Stimulated activated CD4-positive, alpha-beta T cell treated with anti-CD3 and anti-CD28 coated beads, TNF-alpha, amount 100 ng/mL, for 4 hours (primary cell): ENCODE measurements at regions not wholly inside any gene's neighbourhood (a gene's known extent, or its start where the extent isn't known, plus 50 kb on each side); places are given as distances from the start of the nearest gene placed in this dataset.

Experiments used
- DNase-seq, 3 experiments: peaks; one replicate each; pipeline ENCODE4 v3.0.0-alpha.2; 2020; ENCODE audit warnings: low read depth in 3 of 3

GRCh38 chr2:19809206-19809605, 92.6 kb downstream of the TTC32 start:
- DNase-seq = no peak

GRCh38 chr2:19807866-19808265, 93.9 kb downstream of the TTC32 start:
- no peak for DNase-seq

- no peak for DNase-seq
Measured at GRCh38 chr2:19807346-19807745, 94.4 kb downstream of the TTC32 start.

DNA sequence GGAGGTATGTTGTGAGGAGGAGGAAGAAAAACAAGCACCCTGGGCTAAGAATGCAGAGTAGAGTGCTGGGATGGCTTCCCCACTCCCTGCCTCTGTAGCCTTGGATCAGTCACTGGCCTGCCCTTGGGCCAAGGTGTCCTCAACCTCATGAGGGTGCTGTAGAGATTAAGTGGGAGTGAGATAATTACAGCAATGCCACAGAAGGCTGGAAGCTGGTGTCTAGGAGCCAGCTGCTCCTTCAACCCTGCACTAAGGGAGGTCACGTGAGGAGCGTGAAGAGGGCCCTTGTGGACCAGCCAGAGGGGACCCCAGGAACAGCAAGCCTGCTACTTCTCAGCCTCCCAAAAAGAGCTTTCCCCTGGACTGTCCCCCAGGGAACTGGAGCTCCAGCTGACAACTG, 95.2 kb downstream of the TTC32 start:
- no peak for DNase-seq

GRCh38 chr2:19806131-19806530, 95.7 kb downstream of the TTC32 start:
- DNase-seq = no peak

- DNase-seq = no peak
Measured at GRCh38 chr2:19805266-19805665, 96.5 kb downstream of the TTC32 start.

DNA sequence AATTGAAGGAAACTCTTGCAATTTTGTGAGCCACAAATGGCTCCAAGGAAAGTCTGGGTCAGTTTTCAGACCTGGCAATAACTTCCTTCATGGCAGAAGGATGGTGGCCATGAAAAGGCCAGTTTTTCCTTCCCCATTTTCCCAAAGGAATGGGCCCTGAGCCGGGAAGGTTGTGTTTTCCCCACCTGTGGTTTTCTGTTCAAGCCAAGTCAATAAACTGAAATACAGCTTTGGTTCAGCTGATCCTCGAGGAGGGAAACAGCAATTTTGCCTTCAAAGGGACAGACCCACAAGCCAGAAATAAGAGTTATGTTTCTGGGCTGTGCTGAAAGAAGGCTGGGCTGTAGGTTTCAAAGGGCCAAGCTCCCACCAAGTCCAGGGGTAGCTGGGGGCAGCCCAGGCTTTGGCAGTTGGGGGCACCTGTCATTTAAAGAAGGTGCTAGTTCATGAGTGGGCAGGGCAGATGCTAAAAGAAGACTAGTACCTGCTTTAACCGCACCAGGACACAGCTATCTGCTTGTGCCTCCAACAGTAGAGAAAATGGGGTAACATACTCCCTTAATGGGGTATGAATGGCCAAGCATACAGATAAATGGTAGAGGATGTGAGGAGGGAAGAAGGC, 97.0 kb downstream of the TTC32 start:
- no peak for DNase-seq

GRCh38 chr2:19802086-19802841, 99.5 kb downstream of the TTC32 start:
- DNase-seq = no peak

- no peak for DNase-seq
Measured at GRCh38 chr2:19801367-19802080, 100.3 kb downstream of the TTC32 start.

DNA sequence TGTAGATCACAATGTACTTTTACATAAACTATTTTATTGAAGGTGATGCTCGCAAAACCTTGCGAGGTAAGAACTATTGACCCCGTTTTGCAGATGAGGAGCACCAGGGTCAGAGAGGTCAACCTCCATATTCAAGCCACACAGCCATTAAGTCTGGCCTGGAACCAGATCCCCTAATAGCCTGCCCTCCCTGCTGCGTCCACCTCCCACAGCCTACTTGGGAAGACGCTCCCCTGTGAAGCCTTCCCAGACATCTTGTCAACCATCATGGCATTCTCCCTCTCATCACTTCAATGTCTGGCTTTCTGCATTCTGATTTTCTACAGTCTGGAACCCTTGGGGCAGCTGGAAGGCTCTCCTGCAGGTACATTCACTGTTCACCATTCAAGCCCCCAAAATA, 101.0 kb downstream of the TTC32 start:
- DNase-seq = no peak

GRCh38 chr2:19799881-19800780, 101.7 kb downstream of the TTC32 start:
- DNase-seq = no peak

DNA sequence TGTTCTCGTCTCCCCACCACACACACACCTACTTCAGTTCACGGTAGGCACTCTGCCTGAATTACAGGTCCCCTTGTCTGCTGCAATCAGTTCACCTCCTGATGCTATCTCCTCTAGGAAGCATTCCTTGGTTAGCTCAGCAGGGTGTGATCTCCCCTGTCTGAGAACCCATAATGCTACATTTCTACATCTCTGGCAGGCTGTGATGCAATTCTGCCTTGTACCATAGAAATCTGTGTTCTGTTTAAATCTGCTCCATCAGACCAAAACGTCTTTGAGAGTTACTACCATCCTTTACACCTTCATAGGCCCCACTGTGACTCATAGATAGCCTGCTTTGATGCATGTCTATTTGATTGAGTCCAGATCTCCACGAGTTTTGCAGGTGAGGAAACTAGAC, 103.9 kb downstream of the TTC32 start:
- no peak for DNase-seq

GRCh38 chr2:19797243-19797810, 104.5 kb downstream of the TTC32 start:
- no peak for DNase-seq

DNA sequence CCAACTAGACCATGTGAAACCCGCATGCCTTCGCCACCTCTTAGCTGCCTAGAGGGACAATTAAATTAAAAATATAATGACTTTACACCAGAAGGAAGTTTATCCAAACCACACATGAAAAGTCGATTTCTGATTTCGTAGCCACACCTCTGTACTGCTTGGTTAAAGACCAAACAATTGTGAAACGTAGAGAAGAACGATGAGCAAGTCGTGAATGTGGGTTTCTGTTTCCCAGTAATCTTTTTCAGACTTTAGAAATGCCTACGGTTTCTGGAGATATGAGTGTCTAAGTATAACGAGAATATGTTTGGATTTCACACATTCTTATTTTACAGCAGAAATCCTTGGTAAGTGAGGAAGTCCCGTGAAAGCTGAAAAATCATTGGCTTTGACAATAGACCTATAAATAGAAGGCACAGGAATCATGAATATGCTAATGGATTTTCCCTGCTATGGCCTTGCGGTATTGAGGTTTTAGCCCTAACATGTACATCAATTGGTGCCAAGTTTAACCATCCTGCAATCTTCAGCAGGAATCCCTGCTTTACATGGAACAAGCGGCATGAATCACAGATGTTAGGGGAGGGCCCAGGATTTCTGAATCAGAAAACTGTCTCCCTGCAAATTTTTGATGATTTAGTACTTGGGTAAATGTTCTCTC, 105.6 kb downstream of the TTC32 start:
- DNase-seq = no peak

GRCh38 chr2:19793132-19793750, 108.5 kb downstream of the TTC32 start:
- DNase-seq = no peak

GRCh38 chr2:19790291-19790690, 111.5 kb downstream of the TTC32 start:
- no peak for DNase-seq

DNA sequence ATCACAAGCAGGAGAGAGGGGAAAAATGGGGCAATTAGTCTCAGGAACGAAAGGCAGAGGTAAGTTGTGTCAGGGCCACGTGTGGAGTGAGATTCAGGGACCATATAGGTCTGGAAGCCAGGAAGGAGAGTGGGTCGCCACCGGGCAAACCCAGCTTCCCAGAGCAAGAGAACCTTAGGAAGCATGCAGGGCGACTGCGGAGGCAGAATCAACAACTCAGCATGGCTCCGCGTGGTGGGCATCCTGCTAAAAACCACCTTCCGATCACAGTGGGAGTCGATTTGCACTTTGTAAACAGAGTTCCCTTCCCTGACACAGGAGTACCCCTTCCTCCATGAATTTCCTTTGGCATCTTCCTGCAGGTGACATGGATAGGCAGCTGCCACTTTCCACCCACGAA, 114.6 kb downstream of the TTC32 start:
- DNase-seq = no peak

- no peak for DNase-seq
Measured at GRCh38 chr2:19786408-19787058, 115.2 kb downstream of the TTC32 start.

DNA sequence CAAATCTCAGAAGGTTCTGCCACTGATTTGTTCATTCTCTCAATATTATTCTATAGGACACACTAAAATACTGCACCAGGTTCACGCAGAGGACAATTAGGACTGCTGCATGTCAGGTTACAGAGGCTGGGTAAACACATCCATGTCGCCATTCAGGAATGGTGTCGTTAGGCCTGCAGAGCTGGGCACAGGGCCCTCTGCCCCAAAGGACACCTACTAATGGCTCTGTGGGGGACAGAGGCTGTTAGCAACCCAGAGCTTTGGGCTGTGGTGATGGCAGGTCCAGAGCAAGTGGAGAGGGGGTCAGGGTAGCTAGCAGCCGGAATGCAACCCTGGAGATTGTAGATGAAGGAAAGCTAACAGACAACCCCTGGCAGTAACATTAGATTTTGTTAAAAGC, 115.9 kb downstream of the TTC32 start:
- no peak for DNase-seq

- DNase-seq = no peak
Measured at GRCh38 chr2:19785447-19785846, 116.3 kb downstream of the TTC32 start.
